IPS DF 19.7 (cell line): ENCODE measurements at regions not wholly inside any gene's neighbourhood (a gene's known extent, or its start where the extent isn't known, plus 50 kb on each side); places are given as distances from the start of the nearest gene placed in this dataset.

ENCODE experiments used
- DNase-seq: peaks from one replicate; pipeline ENCODE4 v3.0.0-alpha.2; 2013; ENCODE audit warnings: low read depth, low spot score

DNA sequence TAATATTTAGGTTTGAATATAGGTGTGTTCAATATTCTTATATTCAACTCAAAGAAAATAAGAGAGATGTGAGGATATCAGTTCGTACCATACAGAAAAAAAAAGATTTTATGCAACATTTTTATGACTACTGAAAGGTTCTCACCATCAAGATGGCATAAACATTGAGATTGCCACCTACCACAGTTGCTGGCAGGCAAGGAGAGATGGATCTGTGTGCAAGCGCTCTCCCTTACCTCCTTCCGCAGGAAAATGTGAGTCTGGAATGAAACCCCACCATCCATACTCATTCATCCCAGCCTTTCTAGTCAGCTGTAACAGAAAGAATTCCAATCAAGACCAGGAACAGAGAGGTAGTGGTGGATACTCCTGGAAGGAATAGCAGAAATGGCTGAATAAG, 376.9 kb downstream of the PPP3CA start:
- DNase-seq, result no peak

DNA sequence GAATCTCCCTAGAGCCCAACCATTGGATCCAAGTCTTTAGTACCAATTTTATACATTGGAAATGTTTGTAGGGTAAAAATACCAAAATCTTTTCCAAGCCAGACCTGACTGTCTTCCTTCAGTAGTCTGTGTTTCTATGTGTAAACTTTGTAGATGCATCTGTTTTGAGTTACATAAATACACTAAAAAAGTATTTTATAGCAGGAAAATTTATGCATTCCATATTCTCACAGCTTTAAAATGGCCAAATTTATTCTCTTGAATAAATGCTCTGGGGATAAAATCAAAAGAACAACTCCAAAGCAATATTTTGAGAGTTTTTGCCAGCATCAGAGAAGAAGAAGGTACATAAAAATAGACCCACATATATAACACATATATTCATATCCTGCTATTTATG, 377.4 kb downstream of the PPP3CA start:
- no peak for DNase-seq

DNA sequence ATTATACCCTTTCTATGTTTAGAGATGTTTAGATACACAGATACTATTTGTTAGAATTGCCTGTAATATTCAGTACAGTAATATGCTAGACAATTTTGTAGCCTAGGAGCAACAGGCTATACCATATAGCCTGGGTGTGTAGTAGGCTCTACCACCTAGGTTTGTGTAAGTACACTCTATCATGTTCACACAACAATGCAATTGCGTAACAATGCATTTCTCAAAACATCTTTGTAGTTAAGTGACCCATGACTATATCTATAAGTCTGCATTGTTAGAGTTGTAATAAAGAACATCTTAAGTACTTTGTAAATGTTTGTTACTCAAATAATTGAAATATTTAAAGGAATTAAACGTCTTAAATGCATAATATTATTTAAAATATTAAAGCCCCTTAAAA, 379.3 kb downstream of the PPP3CA start:
- no peak for DNase-seq

DNA sequence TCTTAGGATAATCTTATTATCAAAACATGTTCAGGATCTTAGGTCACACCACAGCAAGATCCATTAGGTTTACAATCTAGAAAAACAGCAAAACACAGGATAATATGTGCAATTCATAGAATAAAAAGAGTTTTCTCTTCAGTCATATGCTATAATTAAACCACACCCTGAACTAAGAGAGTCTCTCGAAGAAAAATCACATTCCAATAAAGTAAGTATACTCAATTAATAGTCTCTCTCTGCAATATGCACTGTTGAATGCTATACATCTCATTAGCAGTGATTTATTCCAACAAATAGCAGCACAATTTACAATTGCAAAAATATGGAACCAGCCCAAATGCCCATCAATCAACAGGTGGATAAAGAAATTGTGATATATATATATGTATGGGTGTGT, 383.7 kb downstream of the PPP3CA start:
- DNase-seq, result no peak

DNA sequence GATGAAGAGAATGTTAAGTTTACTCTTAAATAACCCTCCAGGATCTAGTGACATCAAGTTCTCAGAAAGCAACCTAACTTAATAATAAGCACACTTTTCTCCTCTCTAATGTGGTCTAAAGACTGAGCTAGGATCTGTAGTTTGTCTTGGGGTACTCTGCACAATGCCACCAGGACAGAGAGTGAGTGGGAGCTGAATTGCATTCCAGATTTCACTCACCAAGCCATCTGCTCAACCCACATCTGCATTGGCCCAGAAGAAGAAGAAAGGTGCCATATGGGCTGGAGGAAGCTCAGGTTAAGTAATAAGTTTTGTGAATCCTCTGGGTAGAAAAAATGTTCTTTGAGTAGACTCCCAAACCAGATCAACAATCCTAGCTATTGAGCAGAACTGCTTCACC, 384.6 kb downstream of the PPP3CA start:
- DNase-seq, result no peak

DNA sequence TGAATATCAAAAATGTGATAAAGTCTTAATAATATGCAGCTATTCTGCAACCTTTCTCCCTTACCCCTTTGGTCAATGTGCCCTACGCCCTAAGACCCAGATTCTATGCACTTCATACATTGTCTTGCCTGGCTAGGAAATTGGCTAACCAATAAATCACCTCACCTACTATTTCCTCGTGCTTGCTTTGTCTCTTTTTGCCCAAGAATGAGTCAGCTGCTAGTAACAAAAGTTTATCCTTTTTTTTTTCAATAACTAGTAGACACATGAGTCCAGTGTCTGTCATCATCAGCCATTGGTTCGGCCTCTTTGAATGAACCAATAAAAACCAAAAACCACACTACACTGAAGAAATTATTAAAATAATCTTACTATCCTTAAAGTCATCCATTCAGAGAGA, 387.1 kb downstream of the PPP3CA start:
- no peak for DNase-seq

DNA sequence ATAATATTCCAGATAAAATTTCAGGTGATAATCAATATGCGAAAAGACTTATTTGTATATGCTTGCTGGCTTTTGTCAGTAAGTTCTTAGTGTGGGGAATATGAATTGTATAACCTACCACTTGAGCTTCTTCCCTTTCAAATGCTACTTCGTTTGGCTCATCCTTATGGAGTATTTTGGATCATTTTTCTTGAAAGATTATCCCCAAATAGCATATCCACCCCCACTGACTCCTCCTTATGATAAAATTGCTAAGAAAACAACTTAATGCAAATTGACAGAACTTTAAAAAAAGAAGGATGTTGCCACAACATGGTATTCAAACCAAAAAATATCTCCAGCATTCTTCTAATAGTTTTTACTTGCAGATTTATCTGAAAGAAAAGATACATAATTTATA, 393.3 kb downstream of the PPP3CA start:
- DNase-seq, result no peak

DNA sequence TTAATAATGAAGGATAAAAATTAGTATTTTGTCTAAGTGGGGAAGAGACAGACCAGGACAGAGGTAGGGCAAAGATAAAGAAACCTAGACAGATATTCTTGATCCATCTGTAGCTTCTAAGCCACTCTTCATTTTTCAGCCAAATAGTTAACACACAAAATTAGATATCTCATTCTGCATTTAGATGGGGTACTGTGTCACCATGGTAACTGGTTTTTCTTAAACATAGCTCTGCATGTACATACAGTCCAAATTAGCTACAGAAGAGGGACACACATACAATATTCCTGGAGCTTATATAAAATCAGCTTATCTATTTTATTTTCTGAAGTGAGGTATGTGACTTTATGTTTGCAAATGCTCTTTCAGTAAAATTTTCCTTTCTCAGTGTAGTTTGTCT, 393.7 kb downstream of the PPP3CA start:
- no peak for DNase-seq

DNA sequence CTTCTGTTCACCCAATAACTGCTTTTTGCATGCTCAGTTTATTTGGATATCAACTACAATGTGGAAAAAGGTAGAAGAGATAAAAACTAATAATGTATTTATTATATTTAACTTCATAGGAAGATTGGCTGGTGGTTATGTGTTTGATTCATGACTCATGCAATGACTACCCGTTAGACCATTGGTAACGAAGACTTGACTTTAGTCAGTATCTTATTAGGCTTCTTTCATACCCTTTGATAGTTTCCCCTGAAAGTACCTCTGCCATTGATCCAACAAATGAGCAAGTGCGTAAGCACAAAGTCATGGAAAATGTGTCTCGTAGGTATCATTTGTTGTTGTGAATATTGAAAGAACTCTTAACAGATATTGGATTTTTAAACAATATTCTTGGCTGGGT, 394.7 kb downstream of the PPP3CA start:
- no peak for DNase-seq

DNA sequence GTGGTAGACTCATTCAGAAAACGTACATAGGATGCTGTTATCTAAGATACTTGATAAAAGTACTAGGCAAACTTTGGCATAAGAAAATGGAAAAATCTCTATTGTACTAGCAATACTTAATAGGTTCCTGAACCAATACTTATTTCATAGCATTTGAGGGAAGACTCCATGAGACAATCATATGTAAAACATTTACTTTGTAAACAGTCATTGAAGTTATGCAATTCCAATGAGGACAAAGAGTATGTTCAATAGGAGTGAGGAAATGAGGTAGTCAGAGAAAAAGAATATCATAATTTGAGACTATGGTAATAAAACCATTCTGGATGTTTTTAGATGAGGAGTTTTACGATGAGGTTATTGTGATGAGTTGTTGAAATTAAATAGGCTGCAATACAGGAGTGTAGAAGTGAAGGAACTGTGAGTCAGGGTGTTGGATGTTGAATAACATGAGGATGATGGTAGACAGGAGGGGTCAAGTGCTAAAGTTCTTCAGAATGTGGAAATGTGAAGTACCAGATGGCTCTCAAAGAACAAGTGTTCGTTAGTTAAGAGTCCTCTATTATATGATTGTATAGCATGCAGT, 397.9 kb downstream of the PPP3CA start:
- DNase-seq, result no peak

DNA sequence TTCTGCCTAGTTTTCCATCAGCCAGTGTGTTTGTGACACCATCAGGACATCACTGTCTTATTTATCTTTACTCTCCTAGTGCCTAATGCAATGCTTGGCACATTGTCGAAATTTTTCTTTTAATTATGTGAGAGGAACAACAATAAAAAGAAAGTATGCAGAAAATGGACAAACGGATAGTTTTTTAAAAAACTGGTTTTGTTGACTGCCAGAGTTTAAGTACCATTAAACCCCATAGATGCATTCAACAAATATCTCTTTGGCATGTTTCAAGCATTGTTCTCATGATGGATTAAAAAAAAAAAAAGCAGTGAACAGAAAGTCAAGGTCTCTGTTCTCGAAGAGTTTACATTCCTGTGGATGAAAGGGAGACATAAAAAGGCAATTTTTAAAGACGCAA, 398.4 kb downstream of the PPP3CA start:
- no peak for DNase-seq

DNA sequence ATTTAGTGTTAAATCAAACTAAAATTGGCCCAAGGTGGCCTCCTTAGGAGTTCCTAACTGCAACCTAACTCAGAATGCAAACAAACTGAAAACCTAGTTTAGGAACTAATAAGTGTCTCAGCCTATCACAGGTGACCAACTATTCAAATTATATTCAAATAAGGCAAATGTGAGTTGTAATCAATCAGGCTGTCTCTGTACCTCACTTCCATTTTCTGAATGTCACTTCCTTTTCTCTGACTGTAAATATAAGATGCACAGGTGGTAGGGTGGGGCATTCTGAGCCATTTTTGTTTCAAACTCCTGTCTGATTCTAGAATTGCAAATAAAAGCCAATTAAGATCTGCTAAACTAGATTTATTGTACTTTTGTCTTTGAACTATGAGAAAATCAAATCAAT, 401.5 kb downstream of the PPP3CA start:
- DNase-seq, result no peak

DNA sequence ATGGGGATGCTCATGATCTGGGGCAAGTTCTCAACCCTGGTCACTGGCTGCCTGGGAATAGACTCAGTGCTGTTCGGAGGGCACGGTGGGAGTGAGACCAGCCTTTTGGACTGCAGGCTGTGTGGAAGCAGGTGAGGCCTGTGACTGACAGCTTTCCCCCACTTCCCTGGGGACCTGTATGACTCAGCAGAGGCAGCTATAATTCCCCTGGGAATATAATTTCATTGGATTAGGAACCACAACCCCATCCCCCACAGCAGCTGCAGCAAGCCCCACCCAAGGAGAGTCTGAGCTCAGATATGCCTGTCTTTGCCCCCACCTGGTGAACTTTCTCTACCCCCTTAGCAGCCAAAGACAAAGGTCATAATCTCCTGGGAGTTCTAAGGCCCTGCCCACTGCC, 408.6 kb downstream of the PPP3CA start:
- DNase-seq, result no peak

DNA sequence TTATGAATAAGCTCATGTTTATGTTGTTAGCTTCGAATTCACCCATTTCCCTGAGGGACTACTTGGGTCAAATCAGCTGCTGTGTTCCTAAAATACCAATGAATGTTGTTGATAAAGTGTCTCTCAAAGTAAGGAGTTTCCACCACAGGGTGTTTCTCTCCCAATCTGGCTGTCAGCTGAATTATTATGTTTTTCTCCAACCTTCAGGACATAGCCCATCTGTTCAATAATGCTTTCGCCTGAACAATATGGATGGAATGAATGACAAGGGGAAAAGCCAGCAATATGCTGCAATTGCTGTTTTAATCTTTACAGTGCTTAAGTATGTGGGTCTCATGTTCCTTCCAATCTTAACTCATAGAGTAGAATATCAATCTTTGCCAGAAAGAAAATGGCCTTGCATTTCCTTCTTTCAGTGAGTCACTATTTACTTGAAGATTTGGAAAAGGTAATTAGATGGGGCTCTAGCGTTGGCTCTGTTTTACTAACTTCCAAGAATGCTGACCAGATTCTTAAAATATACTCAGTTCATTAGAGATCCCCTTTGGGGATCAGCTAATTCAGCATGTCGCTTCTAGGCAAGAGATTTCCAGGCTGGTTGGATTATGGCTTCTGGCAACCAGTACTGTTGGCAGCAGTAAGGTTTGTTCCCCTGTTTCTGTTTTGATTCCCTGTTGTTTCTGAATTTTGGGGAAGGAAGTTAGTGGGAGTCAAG, 410.5 kb downstream of the PPP3CA start:
- DNase-seq, result no peak

DNA sequence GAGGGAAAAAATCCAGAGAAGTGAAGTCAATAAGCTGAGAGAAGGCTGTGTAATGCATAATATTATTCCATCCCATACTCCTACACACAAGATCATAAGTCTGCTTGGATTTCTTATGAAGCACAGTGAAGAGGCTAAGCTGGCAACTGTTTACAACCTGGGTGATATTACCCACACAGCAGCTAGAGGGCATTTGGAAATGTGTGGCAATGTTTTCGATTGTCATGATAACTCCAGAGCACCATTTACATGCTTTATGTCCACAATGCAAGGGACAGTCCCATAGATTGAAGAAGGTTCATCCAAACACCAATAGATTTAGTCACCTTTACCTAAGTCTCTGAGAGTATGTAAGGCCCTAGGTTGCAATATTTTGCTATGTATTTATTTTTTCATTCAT, 412.2 kb downstream of the PPP3CA start:
- DNase-seq, result no peak

DNA sequence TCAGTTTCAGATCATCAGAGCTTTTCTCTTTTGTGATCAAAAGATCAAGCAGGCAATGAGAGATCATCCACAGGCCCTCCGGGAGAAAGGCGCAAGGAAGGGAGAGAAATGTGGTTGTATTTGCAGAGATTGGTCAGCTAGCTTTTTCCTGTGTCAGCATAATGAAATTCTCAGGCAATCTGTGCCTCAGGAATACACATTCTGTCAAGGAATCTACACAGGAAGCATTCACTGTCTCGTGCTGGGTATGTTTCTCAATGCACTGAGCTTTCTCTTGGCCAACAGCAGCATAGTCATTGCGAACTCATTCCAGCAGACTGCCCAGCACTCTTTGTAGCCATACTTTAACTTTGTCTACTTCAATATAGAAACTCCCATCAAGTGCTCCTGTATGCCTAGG, 413.7 kb downstream of the PPP3CA start:
- DNase-seq, result no peak

DNA sequence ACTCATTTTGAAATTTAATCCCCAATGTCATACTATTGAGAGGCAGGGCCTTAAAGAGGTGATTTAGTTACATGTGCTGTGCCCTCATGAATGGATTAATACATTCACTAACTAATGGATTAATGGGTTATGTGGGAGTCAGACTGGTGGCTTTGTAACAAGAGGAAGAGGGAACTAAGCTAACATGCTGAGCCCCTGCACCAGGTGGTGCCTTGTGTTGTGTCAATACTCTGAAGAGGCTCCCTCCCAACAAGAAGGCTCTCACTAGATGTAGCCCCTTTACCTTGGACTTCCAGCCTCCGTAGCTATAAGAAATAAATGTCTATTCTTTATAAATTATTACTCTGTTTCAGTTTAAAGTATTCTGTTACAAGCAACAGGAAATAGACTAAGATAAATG, 411.9 kb upstream of the EMCN start:
- no peak for DNase-seq

DNA sequence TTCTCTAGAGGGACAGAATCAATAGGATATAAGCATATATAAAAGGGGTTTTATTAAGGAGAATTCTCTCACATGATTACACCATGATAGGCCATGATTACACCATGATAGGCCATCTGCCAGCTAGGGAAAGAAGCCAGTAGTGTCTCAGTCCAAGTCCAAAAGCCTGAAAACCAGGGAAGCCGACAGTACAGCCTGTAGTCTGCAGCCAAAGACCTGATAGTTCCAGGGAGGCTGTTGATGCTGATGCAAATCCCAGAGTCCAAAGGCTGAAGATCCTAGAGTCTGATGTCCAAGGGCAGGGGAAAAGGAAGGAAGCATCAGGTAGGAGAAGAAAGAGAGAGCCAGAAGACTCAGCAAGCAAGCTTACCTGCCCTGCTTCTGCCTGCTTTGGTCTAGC, 411.3 kb upstream of the EMCN start:
- no peak for DNase-seq

DNA sequence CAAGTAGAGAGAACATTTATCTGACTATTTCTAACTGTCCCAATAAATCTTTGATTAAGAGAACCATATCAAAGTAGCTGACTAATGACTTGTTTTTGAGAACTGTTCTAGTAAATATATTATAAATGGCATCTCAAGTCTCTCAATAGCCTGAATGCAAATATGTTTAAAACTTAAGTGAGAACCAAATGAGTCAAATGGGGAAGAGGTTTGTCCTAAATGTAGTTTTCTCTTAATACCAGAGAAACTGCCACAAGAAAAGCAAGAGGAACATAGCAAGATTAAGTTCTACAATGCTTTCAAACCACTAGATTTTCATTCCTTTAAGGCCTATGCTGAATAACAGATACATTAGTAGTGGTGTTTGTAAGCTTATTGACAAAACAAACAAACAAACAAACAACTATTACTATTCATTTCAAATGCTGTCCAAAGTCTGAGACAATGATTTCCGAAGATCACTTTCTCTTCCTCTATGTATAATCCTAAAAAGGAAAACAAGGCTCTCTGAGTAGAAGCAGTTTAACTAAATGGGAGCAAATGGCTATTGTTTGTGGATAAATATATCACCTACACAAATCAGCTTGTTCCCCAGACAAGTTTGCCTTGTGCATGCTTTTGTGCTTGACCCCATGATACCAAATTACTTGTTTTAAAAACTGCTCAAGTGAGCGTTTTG, 408.4 kb upstream of the EMCN start:
- no peak for DNase-seq

DNA sequence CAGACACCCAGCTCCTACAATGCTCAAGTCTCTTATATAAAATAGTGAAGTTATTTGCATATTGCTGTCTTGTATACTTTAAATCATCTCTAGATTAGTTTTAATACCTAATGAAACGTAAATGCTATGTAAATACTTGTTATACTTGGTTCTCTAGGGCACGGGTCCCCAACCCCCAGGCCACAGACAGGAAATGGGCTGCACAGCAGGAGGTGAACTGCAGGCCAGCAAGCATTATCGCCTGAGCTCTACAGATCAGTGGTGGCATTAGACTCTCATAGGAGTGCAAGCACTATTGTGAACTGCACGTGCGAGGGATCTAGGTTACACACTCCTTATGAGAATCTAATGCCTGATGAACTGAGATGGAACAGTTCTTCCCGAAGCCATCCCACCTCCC, 395.9 kb upstream of the EMCN start:
- peak; percentile 40 for DNase-seq

DNA sequence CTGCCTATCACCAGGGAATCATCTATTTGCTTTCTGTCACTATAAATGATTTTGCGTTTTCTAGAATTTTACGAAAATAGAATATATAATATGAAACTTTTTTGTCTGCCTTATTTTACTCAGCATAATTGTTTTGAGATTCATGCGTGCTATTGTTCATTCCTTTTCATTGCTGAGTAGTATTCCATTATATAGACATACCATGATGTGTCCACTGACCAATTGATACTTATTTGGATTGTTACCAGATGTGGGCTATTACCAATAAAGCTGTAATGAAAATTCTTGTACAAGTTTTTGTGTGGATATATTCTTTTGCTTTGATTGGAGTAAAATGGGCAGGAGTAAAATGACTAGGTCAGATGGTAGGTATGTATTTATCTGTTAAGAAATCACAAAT, 390.7 kb upstream of the EMCN start:
- no peak for DNase-seq

DNA sequence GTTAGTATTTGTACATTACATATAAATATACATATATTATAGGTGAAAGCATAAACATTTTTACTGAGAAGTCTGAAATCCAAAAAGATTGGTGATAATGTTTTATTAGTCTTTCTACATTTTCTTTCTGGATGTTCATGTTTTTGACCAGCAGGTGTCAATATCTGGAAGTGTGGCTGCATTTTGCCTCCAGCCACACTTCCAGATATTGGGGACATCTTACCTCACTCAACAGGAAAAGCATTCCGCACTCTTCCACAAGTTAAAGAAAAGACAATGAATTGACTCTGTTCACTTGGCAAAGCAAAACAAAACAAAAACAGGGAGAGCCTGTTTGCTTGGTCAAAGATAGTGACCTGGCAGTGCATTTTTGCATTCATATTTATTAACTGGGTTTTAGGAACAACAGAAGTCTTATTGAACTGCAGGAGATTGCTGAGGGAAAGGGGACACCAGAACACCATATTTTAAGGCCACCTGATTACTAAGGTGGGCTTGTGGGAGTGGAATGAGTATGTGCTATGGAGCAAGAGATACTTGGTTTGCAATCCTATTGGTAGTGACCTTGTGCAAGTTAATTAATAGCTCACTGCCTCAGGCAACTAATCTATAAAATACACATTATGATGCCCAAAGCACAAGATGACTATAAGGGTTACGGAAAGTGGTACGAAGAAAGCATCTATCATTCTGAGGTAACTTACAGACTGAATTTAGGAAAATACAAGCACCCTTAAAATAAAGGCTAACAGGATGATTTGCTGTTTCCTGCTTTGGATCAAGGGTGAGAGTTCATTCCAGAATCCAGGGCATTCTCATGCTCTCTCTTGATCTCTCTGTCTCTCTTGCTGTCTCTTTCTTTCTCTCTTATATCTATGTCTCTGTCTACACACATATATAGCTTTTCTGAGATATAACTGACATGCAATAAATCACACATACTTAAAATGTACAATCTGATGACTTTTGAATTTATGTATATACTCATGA, 389.9 kb upstream of the EMCN start:
- no peak for DNase-seq
